Gastrocnemius medialis (tissue), 4 donors: ENCODE measurements at regions not wholly inside any gene's neighbourhood (a gene's known extent, or its start where the extent isn't known, plus 50 kb on each side); places are given as distances from the start of the nearest gene placed in this dataset.

Experiments used
- POLR2A ChIP-seq, 2 donors: fragments of 450-650 bp; IDR thresholded peaks; one replicate each; pipeline ENCODE4 v1.6.1; 2017; ENCODE audit warnings: antibody characterized with exemption in 2 of 2, mild to moderate bottlenecking in 2 of 2, moderate library complexity in 2 of 2
- TF ChIP-seq, protein P1 (sequence below), 5 experiments: fragments of 450-650 bp in 3 of 5; fragments of 200-600 bp in 2 of 5; sonication (generic) in 2 of 5; IDR thresholded peaks in 4 of 5; conservative IDR thresholded peaks in 1 of 5; 1 replicate in 4 of 5; 2 replicates in 1 of 5; pipeline ENCODE4 v1.5.1; 2016 to 2019; ENCODE audit warnings: antibody characterized with exemption in 5 of 5, mild to moderate bottlenecking in 3 of 5, moderate library complexity in 3 of 5

DNA sequence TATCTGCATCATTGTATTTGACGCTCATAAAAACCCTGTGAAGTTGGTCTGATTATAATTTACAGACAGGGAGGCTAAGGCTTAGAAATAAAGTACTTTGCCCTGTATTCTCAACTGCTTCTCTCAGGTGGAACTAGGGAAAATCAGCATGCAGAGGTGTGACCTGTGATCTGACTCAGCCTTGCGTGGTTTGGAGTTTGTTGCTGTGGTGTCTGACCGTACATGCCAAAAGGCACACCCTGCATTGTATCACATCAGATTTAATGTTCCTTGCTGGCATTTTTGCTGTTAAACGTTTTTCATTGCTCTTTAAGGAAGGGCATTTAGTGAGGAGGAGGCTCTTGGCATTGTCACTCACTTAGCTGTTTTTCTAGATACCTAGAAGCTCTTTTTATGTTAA lies 58.8 kb upstream of the C1QTNF9B start:
- no peak for TF ChIP-seq POLR2A (IDR thresholded peaks at IDR 0.05)
- TF ChIP-seq, protein P1, sequence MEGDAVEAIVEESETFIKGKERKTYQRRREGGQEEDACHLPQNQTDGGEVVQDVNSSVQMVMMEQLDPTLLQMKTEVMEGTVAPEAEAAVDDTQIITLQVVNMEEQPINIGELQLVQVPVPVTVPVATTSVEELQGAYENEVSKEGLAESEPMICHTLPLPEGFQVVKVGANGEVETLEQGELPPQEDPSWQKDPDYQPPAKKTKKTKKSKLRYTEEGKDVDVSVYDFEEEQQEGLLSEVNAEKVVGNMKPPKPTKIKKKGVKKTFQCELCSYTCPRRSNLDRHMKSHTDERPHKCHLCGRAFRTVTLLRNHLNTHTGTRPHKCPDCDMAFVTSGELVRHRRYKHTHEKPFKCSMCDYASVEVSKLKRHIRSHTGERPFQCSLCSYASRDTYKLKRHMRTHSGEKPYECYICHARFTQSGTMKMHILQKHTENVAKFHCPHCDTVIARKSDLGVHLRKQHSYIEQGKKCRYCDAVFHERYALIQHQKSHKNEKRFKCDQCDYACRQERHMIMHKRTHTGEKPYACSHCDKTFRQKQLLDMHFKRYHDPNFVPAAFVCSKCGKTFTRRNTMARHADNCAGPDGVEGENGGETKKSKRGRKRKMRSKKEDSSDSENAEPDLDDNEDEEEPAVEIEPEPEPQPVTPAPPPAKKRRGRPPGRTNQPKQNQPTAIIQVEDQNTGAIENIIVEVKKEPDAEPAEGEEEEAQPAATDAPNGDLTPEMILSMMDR (IDR thresholded peaks at IDR 0.05 in 4 of 5, conservative IDR thresholded peaks at IDR 0.05 in 1 of 5) = no peak
